ENCODE measurements at regions not wholly inside any gene's neighbourhood (a gene's known extent, or its start where the extent isn't known, plus 50 kb on each side); places are given as distances from the start of the nearest gene placed in this dataset.

DNA sequence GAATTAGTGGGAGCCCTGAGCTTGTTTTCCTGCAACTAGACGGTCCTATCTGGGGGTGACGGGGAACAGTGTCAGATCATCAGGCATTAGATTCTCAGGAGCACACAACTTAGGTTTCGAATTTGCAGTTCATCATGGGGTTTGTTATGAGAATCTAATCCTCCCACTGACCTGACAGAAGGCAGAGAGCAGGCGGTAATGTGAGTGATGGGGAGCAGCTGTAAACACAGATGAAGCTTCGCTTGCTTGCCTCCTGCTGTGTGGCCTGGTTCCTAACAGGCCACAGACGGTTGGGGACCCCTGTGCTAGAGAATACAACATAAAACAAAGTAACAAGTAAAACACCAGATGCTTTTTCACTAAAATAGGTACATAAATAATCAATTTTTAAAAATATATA, 86.2 kb upstream of the BLTP1 start:
- no peak for DNase-seq (ENCODE audit: extremely low read depth, insufficient read length)
- H3K27me3 ChIP-seq (replicated peaks; ENCODE audit: control insufficient read depth, insufficient read depth, low read length), result no peaks in the 10 kb centered on the region
- TF ChIP-seq, protein P1, sequence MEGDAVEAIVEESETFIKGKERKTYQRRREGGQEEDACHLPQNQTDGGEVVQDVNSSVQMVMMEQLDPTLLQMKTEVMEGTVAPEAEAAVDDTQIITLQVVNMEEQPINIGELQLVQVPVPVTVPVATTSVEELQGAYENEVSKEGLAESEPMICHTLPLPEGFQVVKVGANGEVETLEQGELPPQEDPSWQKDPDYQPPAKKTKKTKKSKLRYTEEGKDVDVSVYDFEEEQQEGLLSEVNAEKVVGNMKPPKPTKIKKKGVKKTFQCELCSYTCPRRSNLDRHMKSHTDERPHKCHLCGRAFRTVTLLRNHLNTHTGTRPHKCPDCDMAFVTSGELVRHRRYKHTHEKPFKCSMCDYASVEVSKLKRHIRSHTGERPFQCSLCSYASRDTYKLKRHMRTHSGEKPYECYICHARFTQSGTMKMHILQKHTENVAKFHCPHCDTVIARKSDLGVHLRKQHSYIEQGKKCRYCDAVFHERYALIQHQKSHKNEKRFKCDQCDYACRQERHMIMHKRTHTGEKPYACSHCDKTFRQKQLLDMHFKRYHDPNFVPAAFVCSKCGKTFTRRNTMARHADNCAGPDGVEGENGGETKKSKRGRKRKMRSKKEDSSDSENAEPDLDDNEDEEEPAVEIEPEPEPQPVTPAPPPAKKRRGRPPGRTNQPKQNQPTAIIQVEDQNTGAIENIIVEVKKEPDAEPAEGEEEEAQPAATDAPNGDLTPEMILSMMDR (IDR thresholded peaks at IDR 0.05; ENCODE audit: insufficient read depth, low read length, poor library complexity, severe bottlenecking), result no peak
- no peak overlapping the region for H3K4me3 ChIP-seq (replicated peaks; ENCODE audit: low read depth, low read length)
- H3K36me3 ChIP-seq (ENCODE audit: control insufficient read depth, insufficient read depth, low read length), result no peaks in the 10 kb centered on the region

DNA sequence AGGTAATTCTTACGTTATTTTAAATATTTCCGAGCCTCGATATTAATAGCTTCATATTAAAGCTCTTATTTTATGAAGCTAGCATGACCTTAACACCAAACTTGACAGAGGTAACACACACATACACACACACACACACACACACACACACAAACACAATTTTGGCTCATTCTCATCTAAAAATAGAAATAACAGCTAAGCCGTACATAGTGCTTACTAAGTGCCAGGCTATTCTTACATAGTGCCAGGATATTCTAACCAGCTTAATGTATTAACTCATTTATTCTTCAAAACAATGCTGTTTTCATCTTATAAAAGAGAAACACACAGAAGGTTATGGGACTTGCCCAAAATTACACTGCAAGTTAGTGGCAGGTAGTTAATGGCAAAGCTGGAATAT, 87.0 kb upstream of the BLTP1 start:
- no peak for DNase-seq (ENCODE audit: extremely low read depth, insufficient read length)

DNA sequence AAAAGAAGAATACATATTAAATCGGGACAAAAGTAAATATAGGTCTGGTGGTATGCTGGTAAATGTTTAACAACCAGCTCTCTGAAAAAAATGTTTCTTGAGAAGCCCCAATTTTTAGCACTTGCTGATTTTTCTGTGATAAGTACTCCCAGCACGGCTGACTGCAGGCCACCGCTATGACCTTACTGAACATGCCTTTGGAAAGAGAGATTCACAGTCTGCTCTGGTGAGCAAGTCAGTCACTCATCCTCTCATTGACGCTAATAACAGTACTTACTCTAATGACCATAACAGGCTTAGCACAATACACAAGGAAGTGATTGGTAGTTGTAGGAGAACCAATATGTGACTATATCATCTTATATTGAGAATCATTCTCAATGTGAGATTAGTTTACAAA, 98.9 kb upstream of the BLTP1 start:
- TF ChIP-seq, protein P1 (IDR thresholded peaks at IDR 0.05; ENCODE audit: insufficient read depth, low read length, poor library complexity, severe bottlenecking), result no peak
- H3K4me3 ChIP-seq (replicated peaks; ENCODE audit: low read depth, low read length), result no peak overlapping the region
- H3K36me3 ChIP-seq (ENCODE audit: control insufficient read depth, insufficient read depth, low read length), result no peaks in the 10 kb centered on the region
- DNase-seq (ENCODE audit: extremely low read depth, insufficient read length), result no peak
- H3K27me3 ChIP-seq (replicated peaks; ENCODE audit: control insufficient read depth, insufficient read depth, low read length), result no peaks in the 10 kb centered on the region

More for the DNA sequence above, 87.0 kb upstream of the BLTP1 start:
- TF ChIP-seq, protein P1 (IDR thresholded peaks at IDR 0.05; ENCODE audit: insufficient read depth, low read length, poor library complexity, severe bottlenecking), result no peak
- Histone ChIP-seq H3K36me3 (ENCODE audit: control insufficient read depth, insufficient read depth, low read length) (no peaks in the 10 kb centered on the region), H3K4me3 (replicated peaks; ENCODE audit: low read depth, low read length) (no peak overlapping the region), H3K27me3 (replicated peaks; ENCODE audit: control insufficient read depth, insufficient read depth, low read length) (no peaks in the 10 kb centered on the region)

DNA sequence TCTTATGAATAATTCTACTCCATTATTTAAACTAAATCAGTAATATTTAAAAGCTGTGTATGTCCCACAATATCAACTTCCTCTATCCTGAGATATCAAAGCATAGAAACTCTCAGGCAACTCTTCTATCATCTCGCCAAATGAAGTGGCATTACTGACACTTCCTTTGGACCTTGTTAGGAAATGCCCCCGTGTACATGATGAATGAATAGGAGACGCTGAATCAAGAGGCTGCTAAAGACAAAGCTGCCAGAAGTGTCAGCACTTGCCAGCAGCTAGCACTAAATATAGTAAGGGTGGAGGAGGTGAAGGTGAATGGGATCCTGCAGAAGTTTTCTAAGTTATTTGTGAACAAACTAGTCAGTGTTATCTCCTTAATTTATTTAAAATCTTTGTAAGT, 99.5 kb upstream of the BLTP1 start:
- no peak for DNase-seq (ENCODE audit: extremely low read depth, insufficient read length)
- no peaks in the 10 kb centered on the region for H3K27me3 ChIP-seq (replicated peaks; ENCODE audit: control insufficient read depth, insufficient read depth, low read length)

DNA sequence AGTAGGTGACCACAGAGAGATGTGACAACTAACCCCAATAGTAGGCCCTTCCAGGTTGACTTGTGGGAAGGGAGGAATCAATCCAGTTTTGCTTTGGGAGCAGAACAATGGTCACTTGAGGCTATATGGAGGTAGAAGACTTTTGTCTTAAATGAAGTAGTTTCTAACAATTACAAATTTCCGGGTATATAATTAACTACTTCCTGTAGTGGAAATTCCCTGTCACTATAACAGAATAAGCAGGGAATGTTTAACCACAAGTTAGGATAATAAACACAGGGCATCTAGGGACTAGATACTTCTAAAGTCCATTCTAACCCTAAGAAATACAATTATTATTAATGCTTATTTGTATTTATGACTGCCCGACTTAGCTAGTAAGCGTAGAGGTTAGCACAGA, 99.0 kb upstream of the TRPC3 start:
- Histone ChIP-seq H3K27me3 (replicated peaks; ENCODE audit: control insufficient read depth, insufficient read depth, low read length) (no peaks in the 10 kb centered on the region), H3K36me3 (ENCODE audit: control insufficient read depth, insufficient read depth, low read length) (no peaks in the 10 kb centered on the region), H3K4me3 (replicated peaks; ENCODE audit: low read depth, low read length) (no peak overlapping the region)
- DNase-seq (ENCODE audit: extremely low read depth, insufficient read length), result no peak
- TF ChIP-seq, protein P1 (IDR thresholded peaks at IDR 0.05; ENCODE audit: insufficient read depth, low read length, poor library complexity, severe bottlenecking), result no peak

More for the DNA sequence above, 99.5 kb upstream of the BLTP1 start:
- H3K4me3 ChIP-seq (replicated peaks; ENCODE audit: low read depth, low read length), result no peak overlapping the region
- TF ChIP-seq, protein P1 (IDR thresholded peaks at IDR 0.05; ENCODE audit: insufficient read depth, low read length, poor library complexity, severe bottlenecking), result no peak
- H3K36me3 ChIP-seq (ENCODE audit: control insufficient read depth, insufficient read depth, low read length), result no peaks in the 10 kb centered on the region
